ENCODE measurements at regions not wholly inside any gene's neighbourhood (a gene's known extent, or its start where the extent isn't known, plus 50 kb on each side); places are given as distances from the start of the nearest gene placed in this dataset.
A peak's percentile ranks its signal among the peaks of the same experiment; 100 is the strongest.
"Not testable (repeated sequence)": the region's sequence is repeated elsewhere in the genome, so short reads cannot be mapped to it uniquely, and the experiment has no call there.

GRCh38 chr2:18077704-18078103 is 199.2 kb downstream of the KCNS3 start:
- peak; percentile 9 for DNase-seq (ENCODE audit: low spot score)

DNA sequence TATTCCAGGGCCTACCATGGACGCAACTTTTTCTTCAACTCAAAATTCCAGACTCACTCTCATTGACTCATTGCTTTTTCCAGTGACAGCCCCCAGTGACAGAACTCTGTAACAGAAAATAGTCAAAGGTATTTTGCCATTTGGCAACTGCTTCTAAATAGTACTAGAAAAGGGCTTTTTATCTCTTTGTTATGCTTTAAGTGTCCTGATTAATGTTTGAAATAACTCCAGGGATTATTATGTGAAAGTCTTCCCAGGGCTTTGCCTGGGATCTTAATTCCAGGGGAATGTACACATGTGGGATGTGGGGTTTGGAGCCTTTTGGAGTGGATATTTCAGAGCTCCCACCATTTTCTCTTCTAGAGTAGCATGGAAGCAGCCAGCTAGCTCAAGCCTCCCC is 198.8 kb downstream of the KCNS3 start:
- DNase-seq (ENCODE audit: low spot score): no peak

DNA sequence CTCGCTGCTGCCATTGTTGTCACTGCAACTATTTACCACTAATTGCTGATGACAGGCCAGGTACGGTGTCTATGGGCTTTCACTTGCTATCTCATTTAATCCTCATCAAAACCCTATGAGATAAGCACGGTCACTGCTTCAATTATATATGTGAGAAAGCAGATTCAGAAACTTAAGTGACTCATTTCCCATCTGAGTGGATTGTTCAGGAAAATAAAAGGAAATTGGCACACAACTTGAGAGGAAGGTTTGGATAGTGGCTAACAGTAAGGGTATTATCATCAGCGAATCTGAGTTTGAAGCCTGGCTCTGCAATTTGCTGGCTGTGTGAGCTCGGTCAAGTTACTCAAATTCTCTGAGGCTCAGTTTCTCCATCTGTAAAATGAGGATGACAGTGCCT is 196.0 kb downstream of the KCNS3 start:
- no peak for DNase-seq (ENCODE audit: low spot score)

DNA sequence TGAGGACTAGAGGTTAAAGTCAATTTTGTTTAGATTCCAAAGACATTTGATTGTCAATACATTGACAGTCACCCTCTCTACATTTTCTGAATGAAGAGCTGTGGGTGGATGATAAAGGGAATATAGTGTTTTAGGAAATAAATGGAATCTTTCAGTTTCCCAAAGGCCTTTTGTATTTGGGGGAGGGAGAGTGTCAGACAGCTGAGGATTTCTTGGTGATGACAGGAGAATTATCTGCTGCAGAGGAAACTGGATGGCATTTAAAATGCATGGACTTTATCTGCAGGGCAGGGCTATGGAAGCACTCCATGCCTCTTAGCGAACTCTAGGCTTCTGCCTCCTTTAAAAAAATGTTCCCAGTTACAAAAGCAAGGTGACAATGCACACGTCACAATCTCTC is 195.1 kb downstream of the KCNS3 start:
- DNase-seq (ENCODE audit: low spot score): no peak

DNA sequence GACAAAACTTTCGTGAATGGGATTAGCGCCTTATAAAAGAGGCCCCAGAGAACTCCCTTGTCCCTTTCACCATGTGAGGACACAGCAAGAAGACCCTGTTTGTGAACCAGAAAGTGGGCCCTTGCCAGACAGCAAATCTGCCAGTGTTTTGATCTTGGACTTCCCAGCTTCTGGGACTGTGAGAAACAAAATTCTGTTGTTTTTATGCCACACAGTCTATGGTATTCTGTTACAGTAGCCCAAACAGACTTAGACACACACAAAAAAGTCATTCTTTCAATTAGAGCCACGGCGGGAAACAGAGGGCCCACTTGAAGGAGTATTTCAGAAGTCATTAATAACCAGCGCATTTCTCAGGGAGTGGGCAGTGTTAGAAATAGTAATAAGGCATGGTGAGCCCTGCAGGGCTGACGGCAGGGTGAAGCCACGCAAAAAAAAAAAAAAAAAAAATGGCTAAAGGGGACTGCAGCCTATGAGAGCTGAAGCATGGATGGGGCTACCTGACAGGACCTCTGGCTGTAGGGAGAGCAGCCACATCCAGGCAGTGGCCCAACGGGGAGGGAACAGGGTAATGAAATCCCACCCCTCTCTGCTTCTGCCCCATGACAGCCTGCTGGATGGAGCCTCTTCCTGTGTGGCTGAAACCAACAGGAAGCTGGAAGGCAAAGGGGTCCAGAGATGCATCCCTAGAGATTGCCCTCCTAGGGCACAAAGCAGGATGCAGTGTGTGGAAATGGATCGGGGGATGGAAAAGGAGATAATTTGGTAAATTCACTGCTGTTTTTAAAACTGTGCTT is 189.3 kb downstream of the KCNS3 start:
- DNase-seq (ENCODE audit: low spot score): no peak

DNA sequence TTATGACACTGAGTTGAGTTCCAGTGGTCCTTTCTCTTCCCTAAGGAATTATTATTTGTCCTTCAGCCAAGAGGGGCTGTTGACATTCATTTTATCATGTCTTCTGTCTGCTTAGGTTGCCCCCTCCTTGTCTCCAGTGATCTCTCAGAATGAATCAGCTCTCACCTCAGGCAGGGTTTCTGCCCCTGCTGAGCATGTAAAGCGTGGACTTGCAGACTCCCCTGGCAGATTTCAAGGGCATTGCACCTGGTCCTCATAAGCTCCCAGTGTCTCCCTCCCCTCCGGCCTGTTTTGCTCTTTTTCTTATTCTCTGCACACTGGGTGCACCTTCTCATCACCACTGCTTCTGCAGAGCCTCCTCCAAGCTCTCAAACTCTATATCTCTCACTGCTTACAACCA is 188.4 kb downstream of the KCNS3 start:
- no peak for DNase-seq (ENCODE audit: low spot score)

GRCh38 chr2:18066066-18066465 is 187.6 kb downstream of the KCNS3 start:
- no peak for DNase-seq (ENCODE audit: low spot score)

DNA sequence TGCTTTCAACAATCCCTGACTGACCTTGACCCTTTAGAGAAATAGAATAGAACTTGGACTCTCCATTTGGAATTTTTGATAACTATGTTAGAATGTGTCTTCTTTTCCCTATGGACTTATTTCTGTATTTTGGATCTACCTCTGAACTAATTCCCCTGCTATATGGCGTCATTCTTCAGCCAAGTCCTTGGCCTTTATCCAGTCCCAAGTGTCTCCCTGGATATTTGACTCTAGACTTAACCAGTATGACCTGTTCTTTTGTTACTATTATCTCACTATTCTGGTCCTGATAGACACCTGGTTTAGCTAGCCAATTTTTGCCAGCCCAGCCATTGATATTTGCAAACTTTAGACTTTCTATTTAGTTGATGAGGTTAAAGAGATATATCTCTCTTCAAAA is 186.8 kb downstream of the KCNS3 start:
- DNase-seq (ENCODE audit: low spot score): no peak

DNA sequence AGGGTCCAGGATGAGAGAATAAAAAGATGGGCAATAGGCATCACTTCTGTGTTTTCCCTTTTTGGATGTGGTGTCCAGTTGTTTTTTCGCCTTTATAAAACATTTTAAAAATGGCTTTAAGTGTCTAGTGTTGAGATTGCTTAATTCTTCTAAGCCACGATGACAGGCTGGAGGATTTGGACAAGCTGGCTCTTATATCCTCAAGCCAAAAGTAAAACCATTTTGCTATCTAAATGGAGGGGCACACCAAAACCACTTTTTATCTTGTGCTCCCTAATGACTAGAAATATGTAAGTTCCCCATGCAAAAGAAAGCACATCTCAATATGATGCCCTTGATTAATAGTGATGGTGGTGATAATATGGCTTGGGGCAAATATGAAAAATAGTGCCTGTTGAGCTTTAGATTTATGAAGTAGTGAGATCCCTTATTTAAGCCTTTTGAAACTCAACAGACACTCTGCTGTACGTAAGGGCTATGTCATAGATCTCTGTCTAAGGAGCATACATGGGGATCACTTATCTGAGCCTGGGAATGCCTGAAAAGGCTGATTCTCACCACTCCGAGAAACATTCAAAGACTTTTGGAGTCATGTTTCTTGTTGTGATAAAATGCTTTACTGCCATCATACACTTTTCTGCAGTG is 185.5 kb downstream of the KCNS3 start:
- no peak for DNase-seq (ENCODE audit: low spot score)

DNA sequence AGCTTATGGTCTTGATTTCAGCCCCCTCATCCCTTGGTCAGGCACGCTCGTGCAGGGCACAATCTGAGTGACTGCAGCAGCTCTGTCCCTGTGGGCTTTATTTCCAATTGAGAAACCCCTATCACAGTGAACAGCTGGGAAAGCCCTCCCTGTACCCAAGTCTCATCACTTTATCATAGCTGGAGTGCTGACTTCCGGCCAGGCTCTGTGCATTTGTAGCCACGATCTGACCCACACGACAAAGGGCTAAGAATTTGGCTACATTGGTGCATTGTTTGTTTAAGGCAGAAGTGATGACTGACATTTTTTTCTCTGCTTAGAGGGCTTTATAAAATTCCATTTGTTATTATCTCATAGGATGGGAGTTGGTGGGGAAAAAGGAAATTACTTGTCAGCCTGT is 184.4 kb downstream of the KCNS3 start:
- peak; percentile 9 for DNase-seq (ENCODE audit: low spot score)

GRCh38 chr2:18061717-18062116 is 183.2 kb downstream of the KCNS3 start:
- no peak for DNase-seq (ENCODE audit: low spot score)

DNA sequence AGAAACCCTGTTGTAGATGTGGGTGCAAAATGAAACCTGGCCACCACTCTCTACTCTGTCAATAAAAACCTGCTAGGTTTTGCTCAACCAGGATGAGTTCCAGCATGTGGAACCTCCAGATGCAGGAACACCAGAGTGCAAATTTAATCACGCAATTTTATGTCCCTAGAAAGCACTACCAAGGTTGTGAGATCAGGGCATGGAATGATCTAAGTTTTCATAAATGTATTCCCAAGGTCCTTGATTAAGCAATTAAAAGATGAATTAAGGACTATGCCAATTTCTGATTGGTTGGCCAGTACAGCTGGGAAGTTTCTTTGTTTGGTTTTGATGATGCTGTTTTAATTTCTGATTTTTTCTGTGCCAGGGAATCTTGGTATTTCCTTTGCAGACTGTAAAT is 179.2 kb downstream of the KCNS3 start:
- no peak for DNase-seq (ENCODE audit: low spot score)

DNA sequence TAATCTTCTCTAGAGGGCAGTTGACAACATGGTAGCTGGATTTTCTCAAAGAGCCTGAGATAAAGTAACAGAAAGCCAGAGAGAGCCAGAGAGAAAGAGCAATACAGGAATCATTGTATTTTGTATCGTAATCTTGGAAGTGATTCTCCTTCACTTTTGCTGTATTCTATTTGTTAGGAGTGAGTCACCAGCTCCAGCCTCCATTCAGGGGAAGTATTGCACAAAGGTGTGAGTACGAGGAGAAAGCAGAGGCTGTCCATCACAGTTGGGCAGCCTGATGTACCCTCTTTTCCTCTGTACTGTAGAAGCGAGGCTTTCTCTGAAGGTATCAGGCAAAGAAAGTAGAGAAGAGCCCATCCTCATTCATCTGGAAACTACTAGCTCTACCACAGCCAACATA is 176.8 kb downstream of the KCNS3 start:
- DNase-seq (ENCODE audit: low spot score): no peak

GRCh38 chr2:18050001-18050400 is 171.5 kb downstream of the KCNS3 start:
- DNase-seq (ENCODE audit: low spot score): no peak

GRCh38 chr2:18049325-18049724 is 170.9 kb downstream of the KCNS3 start:
- no peak for DNase-seq (ENCODE audit: low spot score)

GRCh38 chr2:18047896-18048657 is 169.6 kb downstream of the KCNS3 start:
- DNase-seq (ENCODE audit: low spot score): peak; percentile 20

DNA sequence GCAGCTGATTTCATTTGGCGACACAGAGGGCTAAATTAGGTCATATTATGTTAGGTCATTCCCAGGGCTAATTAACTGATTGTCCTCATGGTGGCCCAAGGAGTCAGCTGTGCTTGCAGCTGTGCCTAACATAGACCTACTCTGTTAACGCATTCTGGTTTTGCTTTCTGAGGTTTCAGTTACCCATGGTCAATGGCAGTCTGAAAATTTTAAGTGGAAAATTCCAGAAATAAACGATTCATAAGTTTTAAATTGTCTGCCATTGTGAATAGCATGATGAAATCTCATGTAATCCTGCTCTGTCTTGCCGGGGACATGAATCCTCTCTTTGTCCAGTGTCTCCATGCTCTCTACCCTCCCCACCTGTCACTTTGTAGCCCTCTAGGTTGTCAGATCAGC is 168.7 kb downstream of the KCNS3 start:
- no peak for DNase-seq (ENCODE audit: low spot score)

DNA sequence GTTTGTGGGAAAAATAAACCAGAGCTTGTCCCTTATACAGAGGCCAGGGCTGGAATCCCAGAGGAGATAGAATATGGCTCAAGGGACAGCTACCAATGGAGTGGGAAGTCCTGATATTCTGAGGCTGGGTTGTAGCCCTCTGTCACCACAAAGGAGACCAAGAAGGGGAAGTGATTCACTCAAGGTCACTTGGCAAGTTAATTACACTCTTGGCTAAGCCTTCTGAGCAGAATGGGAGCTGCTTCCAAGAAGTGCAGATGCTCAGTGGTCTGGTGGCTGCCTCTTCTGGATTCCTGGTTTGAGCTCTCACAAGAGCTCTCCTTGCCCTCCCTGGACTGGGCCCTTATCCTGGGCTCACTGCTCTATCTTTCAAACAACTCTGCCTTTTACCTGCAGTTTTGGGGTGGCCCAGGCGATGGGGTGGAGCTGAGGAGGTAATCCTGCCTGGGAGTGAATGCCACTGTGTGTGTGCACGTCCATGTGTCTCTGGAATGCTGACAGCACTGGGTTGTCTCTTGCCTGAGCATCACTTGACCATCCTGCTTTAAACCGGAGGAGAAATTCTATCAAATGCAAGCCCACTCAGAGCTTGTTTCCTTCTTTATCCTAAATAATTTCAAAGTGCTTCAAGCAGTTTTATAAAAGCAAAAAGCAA is 168.2 kb downstream of the KCNS3 start:
- peak; percentile 33 for DNase-seq (ENCODE audit: low spot score)

DNA sequence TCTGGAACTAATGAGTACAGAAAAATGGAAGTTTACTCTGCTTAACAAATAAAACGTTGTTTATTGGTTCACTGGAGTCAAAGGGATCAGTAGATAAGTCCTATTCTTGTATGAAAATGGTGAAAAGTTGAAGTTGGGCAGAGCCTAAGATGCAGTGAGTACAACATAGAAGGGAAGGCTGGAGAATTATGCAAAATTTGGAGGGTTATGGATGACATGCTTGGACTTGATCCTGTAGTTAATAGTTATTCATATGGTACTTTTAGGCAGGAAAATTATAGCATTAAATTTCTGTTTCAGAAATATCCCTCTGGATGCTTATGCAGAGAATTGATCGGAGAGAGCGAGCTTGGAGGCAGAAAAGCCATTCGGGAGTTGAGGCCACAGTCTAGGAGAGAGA is 167.6 kb downstream of the KCNS3 start:
- DNase-seq (ENCODE audit: low spot score): no peak

GRCh38 chr2:18045230-18045629 is 166.8 kb downstream of the KCNS3 start:
- no peak for DNase-seq (ENCODE audit: low spot score)

- not testable (repeated sequence) for DNase-seq (ENCODE audit: low spot score)
These were observed 138.9 kb downstream of the KCNS3 start for GRCh38 chr2:18017381-18017780.

DNA sequence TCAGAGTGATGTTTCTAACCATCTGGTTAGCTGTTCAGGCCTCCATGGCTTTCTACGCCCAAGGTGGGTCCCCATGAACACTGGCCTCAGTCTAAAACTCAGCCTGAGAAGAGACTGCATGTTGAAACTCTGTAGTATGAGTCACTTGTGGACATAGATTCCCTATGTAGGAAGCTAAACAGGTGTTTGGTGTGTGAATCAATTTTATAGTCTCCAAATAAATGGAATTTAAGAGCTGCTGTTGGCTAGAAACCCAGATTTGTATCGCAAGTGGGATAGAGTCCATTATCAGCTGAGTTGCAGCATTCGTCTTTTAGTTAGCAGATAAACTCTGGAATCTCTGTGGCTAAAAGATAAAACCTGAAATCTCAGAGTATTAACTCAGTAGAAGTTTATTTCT is 131.4 kb downstream of the KCNS3 start:
- no peak for DNase-seq (ENCODE audit: low spot score)

GRCh38 chr2:18005411-18005810 is 126.9 kb downstream of the KCNS3 start:
- peak; percentile 7 for DNase-seq (ENCODE audit: low spot score)
